IMR-90 (cell line): ENCODE measurements at regions not wholly inside any gene's neighbourhood (a gene's known extent, or its start where the extent isn't known, plus 50 kb on each side); places are given as distances from the start of the nearest gene placed in this dataset.

Experiments used
- BHLHE40 ChIP-seq: fragments of 150-350 bp; IDR thresholded peaks from 2 replicates; pipeline ENCODE4 v1.6.1; 2016; ENCODE audit warnings: mild to moderate bottlenecking, low read depth, low read length
- CEBPB ChIP-seq: IDR thresholded peaks from 2 replicates; pipeline ENCODE4 v1.6.1; 2012; ENCODE audit warnings: low read depth, low read length, improper control_type of control experiment
- CTCF ChIP-seq: conservative IDR thresholded peaks from 2 replicates; pipeline ENCODE4 v1.5.1; 2012; ENCODE audit warnings: mild to moderate bottlenecking, low read depth, low read length, improper control_type of control experiment
- FOS ChIP-seq: fragments of 150-350 bp; IDR thresholded peaks from 2 replicates; pipeline ENCODE4 v1.6.1; 2016; ENCODE audit warnings: low read depth, low read length
- MAFK ChIP-seq: IDR thresholded peaks from 2 replicates; pipeline ENCODE4 v1.6.1; 2012; ENCODE audit warnings: low read depth, low read length, improper control_type of control experiment
- MXI1 ChIP-seq: IDR thresholded peaks from 2 replicates; pipeline ENCODE4 v1.6.1; 2012; ENCODE audit warnings: low read depth, mild to moderate bottlenecking, low read length, moderate library complexity, borderline replicate concordance
- POLR2A ChIP-seq: IDR thresholded peaks from 2 replicates; pipeline ENCODE4 v1.6.1; 2012; ENCODE audit warnings: mild to moderate bottlenecking, low read depth, low read length
- RAD21 ChIP-seq: IDR thresholded peaks from 2 replicates; pipeline ENCODE4 v1.6.1; 2012; ENCODE audit warnings: low read length, improper control_type of control experiment
- RCOR1 ChIP-seq: IDR thresholded peaks from 2 replicates; pipeline ENCODE4 v1.6.1; 2012; ENCODE audit warnings: mild to moderate bottlenecking, low read length, improper control_type of control experiment; ENCODE audit not compliant: insufficient replicate concordance
- RFX5 ChIP-seq: IDR thresholded peaks from 2 replicates; pipeline ENCODE4 v1.8.0; 2012; ENCODE audit warnings: low read depth, mild to moderate bottlenecking, low read length, moderate library complexity
- SMC3 ChIP-seq: fragments of 150-350 bp; IDR thresholded peaks from 2 replicates; pipeline ENCODE4 v1.6.1; 2016; ENCODE audit warnings: low read depth, mild to moderate bottlenecking, antibody characterized with exemption, low read length, moderate library complexity
- USF2 ChIP-seq: fragments of 150-350 bp; IDR thresholded peaks from 2 replicates; pipeline ENCODE4 v1.6.1; 2017; ENCODE audit warnings: mild to moderate bottlenecking, antibody characterized with exemption, low read length, low read depth
- TF ChIP-seq, protein P1 (sequence below): fragments of 150-350 bp; IDR thresholded peaks from 2 replicates; pipeline ENCODE4 v1.6.1; 2016; ENCODE audit warnings: low read depth, mild to moderate bottlenecking, low read length, moderate library complexity, borderline replicate concordance

- TF ChIP-seq SMC3: no peak
- TF ChIP-seq USF2: no peak
- no peak for TF ChIP-seq MXI1
- no peak for TF ChIP-seq RAD21
- TF ChIP-seq POLR2A: no peak
- TF ChIP-seq CTCF: no peak
- TF ChIP-seq, protein P1, sequence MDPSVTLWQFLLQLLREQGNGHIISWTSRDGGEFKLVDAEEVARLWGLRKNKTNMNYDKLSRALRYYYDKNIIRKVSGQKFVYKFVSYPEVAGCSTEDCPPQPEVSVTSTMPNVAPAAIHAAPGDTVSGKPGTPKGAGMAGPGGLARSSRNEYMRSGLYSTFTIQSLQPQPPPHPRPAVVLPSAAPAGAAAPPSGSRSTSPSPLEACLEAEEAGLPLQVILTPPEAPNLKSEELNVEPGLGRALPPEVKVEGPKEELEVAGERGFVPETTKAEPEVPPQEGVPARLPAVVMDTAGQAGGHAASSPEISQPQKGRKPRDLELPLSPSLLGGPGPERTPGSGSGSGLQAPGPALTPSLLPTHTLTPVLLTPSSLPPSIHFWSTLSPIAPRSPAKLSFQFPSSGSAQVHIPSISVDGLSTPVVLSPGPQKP: no peak
- no peak for TF ChIP-seq RCOR1
- TF ChIP-seq MAFK: no peak
- TF ChIP-seq CEBPB: no peak
- TF ChIP-seq RFX5: no peak
- no peak for TF ChIP-seq FOS
- TF ChIP-seq BHLHE40: no peak
Measured at GRCh38 chr4:57971261-57971660, 861.1 kb upstream of the IGFBP7 start.
